ENCODE measurements at regions not wholly inside any gene's neighbourhood (a gene's known extent, or its start where the extent isn't known, plus 50 kb on each side); places are given as distances from the start of the nearest gene placed in this dataset.
"Not testable (repeated sequence)": the region's sequence is repeated elsewhere in the genome, so short reads cannot be mapped to it uniquely, and the experiment has no call there.

- Mint-ChIP-seq H3K27me3 (peaks cover 17% of the 10 kb centered on the region), H3K4me3 (no peak overlapping the region), H3K4me1 (no peaks in the 10 kb centered on the region), H3K27ac (no peak overlapping the region), H3K36me3 (ENCODE audit: low read depth) (no peaks in the 10 kb centered on the region), H3K9me3 (ENCODE audit: low read depth) (no peaks in the 10 kb centered on the region)
- intact Hi-C loops (cut with DNase I, micrococcal nuclease), result no loop called here
- DNase-seq, result no peak
- CTCF ChIA-PET, result no interaction called here
- POLR2A ChIA-PET, result no interaction called here
- no peak for ATAC-seq
These were observed 116.6 kb downstream of the QRSL1 start for GRCh38 chr6:106745824-106746582.

GRCh38 chr6:106745197-106745770, 115.9 kb downstream of the QRSL1 start:
- Mint-ChIP-seq H3K4me3 (no peak overlapping the region), H3K9me3 (ENCODE audit: low read depth) (no peaks in the 10 kb centered on the region), H3K4me1 (no peaks in the 10 kb centered on the region), H3K27ac (no peak overlapping the region), H3K36me3 (ENCODE audit: low read depth) (no peaks in the 10 kb centered on the region), H3K27me3 (peaks cover 17% of the 10 kb centered on the region)
- ATAC-seq, result no peak
- intact Hi-C loops (cut with DNase I, micrococcal nuclease), result no loop called here
- ChIA-PET CTCF (no interaction called here), POLR2A (no interaction called here)
- DNase-seq, result no peak

- H3K36me3 Mint-ChIP-seq (ENCODE audit: low read depth), result no peaks in the 10 kb centered on the region
- CTCF ChIA-PET, result interaction anchor here (0.6 kb wide), 1 partner anchor 231 kb away, joined by 3 read pairs; no protein-coding TSS in a partner anchor
- DNase-seq, result no peak
- no peaks in the 10 kb centered on the region for H3K4me1 Mint-ChIP-seq
- intact Hi-C loops (cut with DNase I, micrococcal nuclease), result no loop called here
- H3K27ac Mint-ChIP-seq, result no peak overlapping the region
- H3K4me3 Mint-ChIP-seq, result no peak overlapping the region
- POLR2A ChIA-PET, result no interaction called here
- H3K9me3 Mint-ChIP-seq (ENCODE audit: low read depth), result no peaks in the 10 kb centered on the region
- peaks cover 17% of the 10 kb centered on the region for H3K27me3 Mint-ChIP-seq
- ATAC-seq, result no peak
These were observed 115.4 kb downstream of the QRSL1 start for GRCh38 chr6:106744781-106745180.

GRCh38 chr6:106744029-106744428, 114.7 kb downstream of the QRSL1 start:
- H3K4me3 Mint-ChIP-seq; intact Hi-C loops (cut with DNase I, micrococcal nuclease); H3K4me1 Mint-ChIP-seq; DNase-seq; H3K9me3 Mint-ChIP-seq (ENCODE audit: low read depth); H3K27ac Mint-ChIP-seq; H3K36me3 Mint-ChIP-seq (ENCODE audit: low read depth); CTCF ChIA-PET; ATAC-seq; POLR2A ChIA-PET: not testable (repeated sequence)
- H3K27me3 Mint-ChIP-seq, result peaks cover 18% of the 10 kb centered on the region

GRCh38 chr6:106743612-106744011, 114.2 kb downstream of the QRSL1 start:
- H3K27me3 Mint-ChIP-seq, result peaks cover 18% of the 10 kb centered on the region
- POLR2A ChIA-PET, result no interaction called here
- no peak overlapping the region for H3K27ac Mint-ChIP-seq
- H3K4me3 Mint-ChIP-seq, result no peak overlapping the region
- no peaks in the 10 kb centered on the region for H3K36me3 Mint-ChIP-seq (ENCODE audit: low read depth)
- intact Hi-C loops (cut with DNase I, micrococcal nuclease), result no loop called here
- ATAC-seq (no peak), DNase-seq (no peak)
- no peaks in the 10 kb centered on the region for H3K9me3 Mint-ChIP-seq (ENCODE audit: low read depth)
- no peaks in the 10 kb centered on the region for H3K4me1 Mint-ChIP-seq
- CTCF ChIA-PET, result no interaction called here

- no peaks in the 10 kb centered on the region for H3K4me1 Mint-ChIP-seq
- intact Hi-C loops (cut with DNase I, micrococcal nuclease), result no loop called here
- no peak for ATAC-seq
- no peak for DNase-seq
- H3K36me3 Mint-ChIP-seq (ENCODE audit: low read depth), result no peaks in the 10 kb centered on the region
- no peak overlapping the region for H3K27ac Mint-ChIP-seq
- no peak overlapping the region for H3K4me3 Mint-ChIP-seq
- ChIA-PET POLR2A (no interaction called here), CTCF (interaction anchor here (0.6 kb wide), 1 partner anchor 66 kb away, joined by 3 read pairs; no protein-coding TSS in a partner anchor)
- H3K9me3 Mint-ChIP-seq (ENCODE audit: low read depth), result no peaks in the 10 kb centered on the region
- peaks cover 15% of the 10 kb centered on the region for H3K27me3 Mint-ChIP-seq
These were observed 110.9 kb downstream of the QRSL1 start for GRCh38 chr6:106740287-106740686.

GRCh38 chr6:106739387-106739786, 110.0 kb downstream of the QRSL1 start:
- intact Hi-C loops (cut with DNase I, micrococcal nuclease), result no loop called here
- ChIA-PET CTCF (no interaction called here), POLR2A (no interaction called here)
- H3K4me1 Mint-ChIP-seq, result no peaks in the 10 kb centered on the region
- no peaks in the 10 kb centered on the region for H3K9me3 Mint-ChIP-seq (ENCODE audit: low read depth)
- no peaks in the 10 kb centered on the region for H3K36me3 Mint-ChIP-seq (ENCODE audit: low read depth)
- no peak overlapping the region for H3K4me3 Mint-ChIP-seq
- DNase-seq, result no peak
- H3K27ac Mint-ChIP-seq, result no peak overlapping the region
- peaks cover 12% of the 10 kb centered on the region for H3K27me3 Mint-ChIP-seq
- no peak for ATAC-seq

- no peaks in the 10 kb centered on the region for H3K4me1 Mint-ChIP-seq
- intact Hi-C loops (cut with DNase I, micrococcal nuclease), result no loop called here
These were observed 107.1 kb downstream of the QRSL1 start for GRCh38 chr6:106736502-106736901.

GRCh38 chr6:106735828-106736227, 106.5 kb downstream of the QRSL1 start:
- H3K4me3 Mint-ChIP-seq, result no peak overlapping the region
- H3K9me3 Mint-ChIP-seq (ENCODE audit: low read depth), result no peaks in the 10 kb centered on the region
- H3K27ac Mint-ChIP-seq, result no peak overlapping the region
- CTCF ChIA-PET, result no interaction called here
- no peaks in the 10 kb centered on the region for H3K36me3 Mint-ChIP-seq (ENCODE audit: low read depth)
- ATAC-seq (no peak), DNase-seq (no peak)
- POLR2A ChIA-PET, result no interaction called here
- H3K4me1 Mint-ChIP-seq, result no peaks in the 10 kb centered on the region
- intact Hi-C loops (cut with DNase I, micrococcal nuclease), result no loop called here
- H3K27me3 Mint-ChIP-seq, result peaks cover 11% of the 10 kb centered on the region

More at GRCh38 chr6:106736502-106736901, 107.1 kb downstream of the QRSL1 start:
- no peaks in the 10 kb centered on the region for H3K36me3 Mint-ChIP-seq (ENCODE audit: low read depth)
- no peak overlapping the region for H3K4me3 Mint-ChIP-seq
- H3K9me3 Mint-ChIP-seq (ENCODE audit: low read depth), result no peaks in the 10 kb centered on the region
- no peak overlapping the region for H3K27ac Mint-ChIP-seq
- ChIA-PET POLR2A (no interaction called here), CTCF (no interaction called here)
- no peak for ATAC-seq
- H3K27me3 Mint-ChIP-seq, result peaks cover 9% of the 10 kb centered on the region
- no peak for DNase-seq

- H3K4me3 Mint-ChIP-seq, result no peak overlapping the region
- ChIA-PET CTCF (no interaction called here), POLR2A (no interaction called here)
- H3K27me3 Mint-ChIP-seq, result peaks cover 11% of the 10 kb centered on the region
- no peaks in the 10 kb centered on the region for H3K36me3 Mint-ChIP-seq (ENCODE audit: low read depth)
- no peaks in the 10 kb centered on the region for H3K9me3 Mint-ChIP-seq (ENCODE audit: low read depth)
- H3K4me1 Mint-ChIP-seq, result no peaks in the 10 kb centered on the region
- no peak for DNase-seq
- no peak for ATAC-seq
- intact Hi-C loops (cut with DNase I, micrococcal nuclease), result no loop called here
- no peak overlapping the region for H3K27ac Mint-ChIP-seq
These were observed 105.8 kb downstream of the QRSL1 start for GRCh38 chr6:106735136-106735633.

- peaks cover 8% of the 10 kb centered on the region for H3K27me3 Mint-ChIP-seq
- ChIA-PET POLR2A (no interaction called here), CTCF (no interaction called here)
- H3K27ac Mint-ChIP-seq, result no peak overlapping the region
- DNase-seq, result no peak
- intact Hi-C loops (cut with DNase I, micrococcal nuclease), result no loop called here
- no peak for ATAC-seq
- no peaks in the 10 kb centered on the region for H3K36me3 Mint-ChIP-seq (ENCODE audit: low read depth)
- H3K4me3 Mint-ChIP-seq, result no peak overlapping the region
- H3K4me1 Mint-ChIP-seq, result no peaks in the 10 kb centered on the region
- H3K9me3 Mint-ChIP-seq (ENCODE audit: low read depth), result no peaks in the 10 kb centered on the region
These were observed 104.0 kb downstream of the QRSL1 start for GRCh38 chr6:106733386-106733785.

GRCh38 chr6:106732376-106732940, 103.1 kb downstream of the QRSL1 start:
- intact Hi-C loops (cut with DNase I, micrococcal nuclease), result no loop called here
- DNase-seq (no peak), ATAC-seq (no peak)
- ChIA-PET CTCF (no interaction called here), POLR2A (no interaction called here)
- Mint-ChIP-seq H3K4me1 (no peaks in the 10 kb centered on the region), H3K36me3 (ENCODE audit: low read depth) (no peaks in the 10 kb centered on the region), H3K9me3 (ENCODE audit: low read depth) (no peaks in the 10 kb centered on the region), H3K27ac (no peak overlapping the region), H3K27me3 (peaks cover 6% of the 10 kb centered on the region), H3K4me3 (no peak overlapping the region)

All from activated CD4-positive, alpha-beta T cell treated with anti-CD3 and anti-CD28 coated beads for 36 hours (primary cell).